Psoas muscle (tissue), 7 donors: ENCODE measurements at regions not wholly inside any gene's neighbourhood (a gene's known extent, or its start where the extent isn't known, plus 50 kb on each side); places are given as distances from the start of the nearest gene placed in this dataset.
"Not testable (repeated sequence)": the region's sequence is repeated elsewhere in the genome, so short reads cannot be mapped to it uniquely, and the experiment has no call there.

Experiments used
- ATAC-seq, 4 donors: fragments of 200-7000 bp; cut with Tn5 transposase; one replicate each; pipeline ENCODE4 v1.9.1; 2020; ENCODE audit warnings: moderate library complexity in 3 of 4, mild to moderate bottlenecking in 2 of 4
- DNase-seq, 2 donors: peaks; one replicate each; pipeline ENCODE4 v3.0.0-alpha.2; 2020
- H3K27ac ChIP-seq: fragments of 200-600 bp; one replicate; pipeline ENCODE4 v1.8.0; 2022
- H3K27me3 ChIP-seq, 3 donors: fragments of 200-600 bp in 1 of 3; one replicate each; pipeline versions ENCODE4 v1.6.1 to v1.8.0; 2013 to 2022; ENCODE audit warnings: low read length in 2 of 3, mild to moderate bottlenecking in 2 of 3, moderate library complexity in 1 of 3; ENCODE audit not compliant: insufficient read depth in 3 of 3
- H3K36me3 ChIP-seq, 2 donors: fragments of 200-600 bp in 1 of 2; one replicate each; pipeline versions ENCODE4 v1.6.1 to v1.8.0; 2013 to 2022; ENCODE audit warnings: low read depth in 1 of 2, mild to moderate bottlenecking in 1 of 2, moderate library complexity in 1 of 2; ENCODE audit not compliant: insufficient read depth in 1 of 2
- H3K4me1 ChIP-seq: fragments of 200-600 bp; one replicate; pipeline ENCODE4 v1.8.0; 2022
- H3K4me3 ChIP-seq: fragments of 200-600 bp; one replicate; pipeline ENCODE4 v1.8.0; 2022; ENCODE audit warnings: mild to moderate bottlenecking
- H3K9me3 ChIP-seq: fragments of 200-600 bp; one replicate; pipeline ENCODE4 v1.8.0; 2022
- CTCF ChIP-seq: fragments of 200-600 bp; IDR thresholded peaks from one replicate; pipeline ENCODE4 v1.8.0; 2022; ENCODE audit warnings: antibody characterized with exemption
- WGBS, 3 donors: extraction: QIAGEN DNeasy Blood & Tissue Kit; methylation state at CpG; one replicate each; pipeline versions ENCODE4 v1.1.6 to v1.1.7; 2013; 5-methylcytosine and 5-hydroxymethylcytosine counted together
- intact Hi-C, 2 donors: fragments of 100-400 bp; cut with DNase I; formaldehyde crosslinking; loops; one replicate each; pipeline versions ENCODE4 v1.11.0 to v1.14.2; 2022
- donor health status: healthy with polysubstance abuse.
- donor health status: DM: no; HTN: no; CAD: no; lungs with moderate emphysema.
- donor health status: Bipolar disorder and iron deficiency.
- donor health status: healthy.
- donor health status: DM: yes; HTN: yes; CAD: no.
- donor health status: DM: no; HTN: no; CAD: no.
- donor health status: DM: yes; HTN: yes; CAD: no.

DNA sequence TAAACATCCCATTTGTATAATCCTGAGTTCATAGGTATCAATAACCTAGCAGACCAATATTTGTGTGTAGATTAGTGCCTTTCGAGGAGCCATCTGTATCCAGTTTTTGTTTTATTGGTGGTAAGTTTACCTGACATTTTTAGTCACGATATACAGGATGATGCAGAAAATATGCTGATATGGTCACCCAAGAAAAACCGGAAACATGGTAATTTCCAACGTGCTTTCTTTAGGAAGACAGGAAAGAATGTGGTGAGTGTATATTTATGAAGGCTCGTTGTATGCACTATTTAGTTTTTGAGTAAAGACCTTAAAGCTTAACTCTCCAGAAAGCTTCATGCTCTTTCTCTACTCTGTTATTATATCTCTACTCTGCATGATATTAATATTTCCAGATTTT lies 180.2 kb upstream of the PHACTR1 start:
- no peak for ATAC-seq
- TF ChIP-seq CTCF: no peak
- H3K27me3 ChIP-seq: no peaks in the 10 kb centered on the region
- H3K4me1 ChIP-seq: no peaks in the 10 kb centered on the region
- intact Hi-C loops: no loop called here
- 68 to 74% (median 70%) methylated on average over 5 of the region's 5 CpGs for WGBS, 3 donors
- no peaks in the 10 kb centered on the region for H3K36me3 ChIP-seq
- DNase-seq: no peak
- H3K27ac ChIP-seq: no peak overlapping the region
- no peaks in the 10 kb centered on the region for H3K9me3 ChIP-seq
- no peak overlapping the region for H3K4me3 ChIP-seq

- intact Hi-C loops: no loop called here
- 30% methylated on average over 5 of the region's 5 CpGs for WGBS, 3 donors
- Histone ChIP-seq H3K4me1 (no peaks in the 10 kb centered on the region), H3K36me3 (no peaks in the 10 kb centered on the region), H3K9me3 (no peaks in the 10 kb centered on the region), H3K4me3 (no peak overlapping the region), H3K27me3 (no peaks in the 10 kb centered on the region), H3K27ac (no peak overlapping the region)
- DNase-seq (no peak), ATAC-seq (no peak)
- TF ChIP-seq CTCF: no peak
Observed at GRCh38 chr6:12537389-12537788, 179.2 kb upstream of the PHACTR1 start.

- WGBS, 3 donors: 57 to 59% (median 58%) methylated on average over 9 of the region's 9 CpGs
- Histone ChIP-seq H3K4me1 (no peaks in the 10 kb centered on the region), H3K27ac (no peak overlapping the region), H3K27me3 (no peaks in the 10 kb centered on the region), H3K9me3 (no peaks in the 10 kb centered on the region), H3K4me3 (no peak overlapping the region), H3K36me3 (no peaks in the 10 kb centered on the region)
- no peak for ATAC-seq
- peak in 1 of 2 donors; percentile 28 for DNase-seq
- no peak for TF ChIP-seq CTCF
- intact Hi-C loops: no loop called here
Observed at GRCh38 chr6:12538881-12539357, 177.6 kb upstream of the PHACTR1 start.

DNA sequence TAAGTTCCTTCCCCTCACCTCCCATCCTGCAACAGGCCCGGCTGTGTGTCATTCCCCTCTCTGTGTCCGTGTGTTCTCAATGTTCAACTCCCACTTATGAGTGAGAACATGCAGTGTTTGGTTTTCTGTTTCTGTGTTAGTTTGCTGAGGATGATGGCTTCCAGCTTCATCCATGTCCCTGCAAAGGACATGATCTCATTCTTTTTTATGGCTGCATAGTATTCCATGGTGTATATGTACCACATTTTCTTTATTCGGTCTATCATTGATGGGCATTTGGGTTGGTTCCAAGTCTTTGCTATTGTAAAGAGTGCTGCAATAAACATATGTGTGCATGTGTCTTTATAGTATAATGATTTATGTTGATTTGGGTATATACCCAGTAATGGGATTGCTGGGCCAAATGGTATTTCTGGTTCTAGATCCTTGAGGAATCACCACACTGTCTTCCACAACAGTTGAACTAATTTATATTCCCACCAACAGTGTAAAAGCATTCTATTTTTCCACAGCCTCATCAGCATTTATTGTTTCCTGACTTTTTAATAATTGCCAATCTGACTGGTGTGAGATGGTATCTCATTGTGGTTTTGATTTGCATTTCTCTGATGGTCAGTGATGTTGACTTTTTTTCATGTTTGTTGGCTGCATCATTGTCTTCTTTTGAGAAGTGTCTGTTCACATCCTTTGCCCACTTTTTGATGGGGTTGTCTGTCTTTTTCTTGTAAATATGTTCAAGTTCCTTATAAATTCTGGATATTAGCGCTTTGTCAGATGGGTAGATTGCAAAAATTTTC lies 174.1 kb upstream of the PHACTR1 start:
- DNase-seq, intact Hi-C loops: not testable (repeated sequence)

GRCh38 chr6:12543953-12544352 lies 172.6 kb upstream of the PHACTR1 start:
- no peak for DNase-seq
- WGBS, 3 donors: 35 to 53% (median 41%) methylated on average over 5 of the region's 5 CpGs
- ATAC-seq: no peak
- H3K27me3 ChIP-seq: no peaks in the 10 kb centered on the region
- H3K36me3 ChIP-seq: no peaks in the 10 kb centered on the region
- intact Hi-C loops: no loop called here
- no peaks in the 10 kb centered on the region for H3K4me1 ChIP-seq
- no peaks in the 10 kb centered on the region for H3K9me3 ChIP-seq
- TF ChIP-seq CTCF: no peak
- H3K27ac ChIP-seq: no peak overlapping the region
- H3K4me3 ChIP-seq: no peak overlapping the region

More for the DNA sequence above, 174.1 kb upstream of the PHACTR1 start:
- WGBS, 3 donors: 83 to 99% (median 98%) methylated on average over 4 of the region's 4 CpGs
- ATAC-seq, H3K4me3 ChIP-seq, H3K27me3 ChIP-seq, H3K9me3 ChIP-seq, H3K4me1 ChIP-seq, H3K27ac ChIP-seq, H3K36me3 ChIP-seq: not testable (repeated sequence)
